RWPE1 (cell line): ENCODE measurements at regions not wholly inside any gene's neighbourhood (a gene's known extent, or its start where the extent isn't known, plus 50 kb on each side); places are given as distances from the start of the nearest gene placed in this dataset.

Experiments
- CTCF ChIA-PET: fragments of 350-600 bp; sonication (Branson Sonifier 250); formaldehyde crosslinking; extraction: SDS; loops from one replicate; lab custom pipeline; 2021; lab: Yijun Ruan, JAX
- POLR2A ChIA-PET: fragments of 400-600 bp; formaldehyde crosslinking; extraction: SDS; loops from one replicate; lab custom pipeline; 2020; ENCODE audit warnings: antibody characterized with exemption; ENCODE audit not compliant: low non-redundant PET; lab: Yijun Ruan, JAX
- DNase-seq: peaks from one replicate; pipeline ENCODE4 v3.0.0; 2012; ENCODE audit warnings: low spot score
- H3K27ac ChIP-seq: fragments of 450-650 bp; 2 replicates; pipeline ENCODE4 v1.5.1; 2017
- CTCF ChIP-seq: fragments of 450-650 bp; conservative IDR thresholded peaks from 2 replicates; pipeline ENCODE4 v1.5.1; 2017; ENCODE audit warnings: low read depth, mild to moderate bottlenecking

GRCh38 chr16:11410376-11411058 lies 65.3 kb downstream of the RMI2 start:
- ChIA-PET CTCF (no interaction called here), POLR2A (no interaction called here)
- peak overlapping the region; percentile 41 for H3K27ac ChIP-seq
- no peak for DNase-seq
- no peak for TF ChIP-seq CTCF

GRCh38 chr16:11411059-11411550 lies 65.8 kb downstream of the RMI2 start:
- POLR2A ChIA-PET, result interaction anchor here (0.7 kb wide), 1 partner anchor 328 kb away, joined by 3 read pairs; no protein-coding TSS in a partner anchor
- no peak for DNase-seq
- CTCF ChIA-PET, result interaction anchor here (0.6 to 0.9 kb wide), 4 partner anchors 16 to 303 kb away, joined by 3 to 8 read pairs (median 4); no protein-coding TSS in a partner anchor
- peak overlapping the region; percentile 41 for H3K27ac ChIP-seq
- TF ChIP-seq CTCF, result no peak

- TF ChIP-seq CTCF, result no peak
- CTCF ChIA-PET, result no interaction called here
- H3K27ac ChIP-seq, result no peak overlapping the region
- POLR2A ChIA-PET, result no interaction called here
- DNase-seq, result no peak
Measured at GRCh38 chr16:11412175-11412904, 67.1 kb downstream of the RMI2 start.

GRCh38 chr16:11412965-11413887 lies 68.0 kb downstream of the RMI2 start:
- no peak overlapping the region for H3K27ac ChIP-seq
- ChIA-PET POLR2A (no interaction called here), CTCF (interaction anchor here (1.1 kb wide), 1 partner anchor 17 kb away, joined by 3 read pairs; no protein-coding TSS in a partner anchor)
- TF ChIP-seq CTCF, result no peak
- no peak for DNase-seq

GRCh38 chr16:11413907-11414595 lies 68.8 kb downstream of the RMI2 start:
- DNase-seq, result no peak
- ChIA-PET POLR2A (no interaction called here), CTCF (interaction anchor here (1.1 kb wide), 1 partner anchor 18 kb away, joined by 3 read pairs; no protein-coding TSS in a partner anchor)
- TF ChIP-seq CTCF, result no peak
- H3K27ac ChIP-seq, result no peak overlapping the region
